ENCODE measurements at regions not wholly inside any gene's neighbourhood (a gene's known extent, or its start where the extent isn't known, plus 50 kb on each side); places are given as distances from the start of the nearest gene placed in this dataset.

DNA sequence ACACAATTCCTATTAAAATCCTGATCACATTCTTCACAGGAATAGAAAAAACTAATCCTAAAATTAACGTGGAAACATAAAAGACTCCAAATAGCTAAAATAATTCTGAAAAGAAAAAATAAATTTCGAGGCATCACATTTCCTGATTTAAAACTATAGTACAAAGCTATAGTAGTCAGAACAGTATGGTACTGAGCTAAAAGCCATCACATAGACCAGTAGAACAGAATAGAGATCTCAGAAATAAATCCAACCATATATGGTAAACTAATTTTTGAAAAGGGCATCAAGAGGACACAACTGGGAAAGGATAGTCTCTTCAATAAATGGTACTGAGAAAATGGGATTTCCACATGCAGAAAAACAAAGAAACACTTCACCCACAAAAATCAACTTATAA is 125.2 kb upstream of the DAAM1 start:
- no peak overlapping the region for H3K4me3 ChIP-seq (replicated peaks in 1 of 2; ENCODE audit: low read depth in 1 of 2, low read length in 2 of 2)
- no TSS peak for BruUV-seq (replicated peaks)
- H3K4me2 ChIP-seq (ENCODE audit: low read length): no peak overlapping the region
- intact Hi-C loops (cut with micrococcal nuclease): no loop called here
- no peaks in the 10 kb centered on the region for H3K4me1 ChIP-seq (ENCODE audit: control insufficient read depth in 1 of 2, insufficient read depth in 2 of 2, low read length in 2 of 2)
- no peaks in the 10 kb centered on the region for H3K27me3 ChIP-seq (ENCODE audit: insufficient read depth, low read length)
- TF ChIP-seq, protein P1, sequence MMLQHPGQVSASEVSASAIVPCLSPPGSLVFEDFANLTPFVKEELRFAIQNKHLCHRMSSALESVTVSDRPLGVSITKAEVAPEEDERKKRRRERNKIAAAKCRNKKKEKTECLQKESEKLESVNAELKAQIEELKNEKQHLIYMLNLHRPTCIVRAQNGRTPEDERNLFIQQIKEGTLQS (IDR thresholded peaks at IDR 0.05): no peak
- TF ChIP-seq CBX3 (IDR thresholded peaks at IDR 0.05; ENCODE audit: low read depth) (peak; percentile 39; the same call in 1 of the 2 replicates), TCF7L2 (IDR thresholded peaks at IDR 0.05; ENCODE audit: borderline replicate concordance, extremely low read depth, insufficient read depth, insufficient read length) (no peak), ZFX (IDR thresholded peaks at IDR 0.05) (no peak)
- no peaks in the 10 kb centered on the region for H3K36me3 ChIP-seq (ENCODE audit: control insufficient read depth in 1 of 2, insufficient read depth in 2 of 2, low read length in 2 of 2)
- H3K9me3 ChIP-seq (ENCODE audit: control insufficient read depth in 1 of 2, insufficient read depth in 1 of 2, low read depth in 1 of 2, low read length in 2 of 2): peaks cover 6 to 7% of the 10 kb centered on the region in 2 experiments; a peak in 1 of 4 replicates
- no peak overlapping the region for H2AFZ ChIP-seq (ENCODE audit: low read depth, low read length, poor library complexity, severe bottlenecking)
- ATAC-seq (no peak), DNase-seq (ENCODE audit: low read depth, low spot score) (no peak)
- H3K9me2 ChIP-seq (ENCODE audit: insufficient read depth): no peaks in the 10 kb centered on the region
- ChIA-PET CTCF (no interaction called here), POLR2A (no interaction called here), RAD21 (ENCODE audit: low non-redundant PET in 1 of 2, low total read pairs in 2 of 2, uncharacterized antibody in 2 of 2, unreplicated experiment in 2 of 2) (no interaction called here)
- H3K9ac ChIP-seq (ENCODE audit: low read length): no peak overlapping the region
- no peak overlapping the region for H3K27ac ChIP-seq (ENCODE audit: low read depth, low read length)
- H3K79me2 ChIP-seq (ENCODE audit: insufficient read depth, low read length): no peaks in the 10 kb centered on the region
- H4K20me1 ChIP-seq (ENCODE audit: insufficient read depth): no peaks in the 10 kb centered on the region

GRCh38 chr14:59067127-59067894 is 121.2 kb upstream of the DAAM1 start:
- DNase-seq (ENCODE audit: low read depth, low spot score) (no peak), ATAC-seq (no peak)
- ChIA-PET CTCF (no interaction called here), RAD21 (ENCODE audit: low non-redundant PET in 1 of 2, low total read pairs in 2 of 2, uncharacterized antibody in 2 of 2, unreplicated experiment in 2 of 2) (interaction anchor here in 1 of 2 experiments (0.6 kb wide), 1 partner anchor 54 kb away, joined by 4 read pairs; no protein-coding TSS in a partner anchor), POLR2A (no interaction called here)
- H3K79me2 ChIP-seq (ENCODE audit: insufficient read depth, low read length): no peaks in the 10 kb centered on the region
- H3K36me3 ChIP-seq (ENCODE audit: control insufficient read depth in 1 of 2, insufficient read depth in 2 of 2, low read length in 2 of 2): no peaks in the 10 kb centered on the region
- H3K4me3 ChIP-seq (replicated peaks in 1 of 2; ENCODE audit: low read depth in 1 of 2, low read length in 2 of 2): no peak overlapping the region
- H3K27ac ChIP-seq (ENCODE audit: low read depth, low read length): no peak overlapping the region
- H2AFZ ChIP-seq (ENCODE audit: low read depth, low read length, poor library complexity, severe bottlenecking): no peak overlapping the region
- no peaks in the 10 kb centered on the region for H3K27me3 ChIP-seq (ENCODE audit: insufficient read depth, low read length)
- no peaks in the 10 kb centered on the region for H4K20me1 ChIP-seq (ENCODE audit: insufficient read depth)
- no peak overlapping the region for H3K4me2 ChIP-seq (ENCODE audit: low read length)
- intact Hi-C loops (cut with micrococcal nuclease): no loop called here
- peaks cover 6 to 7% of the 10 kb centered on the region in 2 experiments; a peak in 1 of 4 replicates for H3K9me3 ChIP-seq (ENCODE audit: control insufficient read depth in 1 of 2, insufficient read depth in 1 of 2, low read depth in 1 of 2, low read length in 2 of 2)
- H3K9ac ChIP-seq (ENCODE audit: low read length): no peak overlapping the region
- H3K4me1 ChIP-seq (ENCODE audit: control insufficient read depth in 1 of 2, insufficient read depth in 2 of 2, low read length in 2 of 2): no peaks in the 10 kb centered on the region
- BruUV-seq (replicated peaks): no TSS peak
- H3K9me2 ChIP-seq (ENCODE audit: insufficient read depth): no peaks in the 10 kb centered on the region
- no peak for TF ChIP-seq ZNF274 (IDR thresholded peaks at IDR 0.05; ENCODE audit: low read depth, low read length)
- TF ChIP-seq, protein P2, sequence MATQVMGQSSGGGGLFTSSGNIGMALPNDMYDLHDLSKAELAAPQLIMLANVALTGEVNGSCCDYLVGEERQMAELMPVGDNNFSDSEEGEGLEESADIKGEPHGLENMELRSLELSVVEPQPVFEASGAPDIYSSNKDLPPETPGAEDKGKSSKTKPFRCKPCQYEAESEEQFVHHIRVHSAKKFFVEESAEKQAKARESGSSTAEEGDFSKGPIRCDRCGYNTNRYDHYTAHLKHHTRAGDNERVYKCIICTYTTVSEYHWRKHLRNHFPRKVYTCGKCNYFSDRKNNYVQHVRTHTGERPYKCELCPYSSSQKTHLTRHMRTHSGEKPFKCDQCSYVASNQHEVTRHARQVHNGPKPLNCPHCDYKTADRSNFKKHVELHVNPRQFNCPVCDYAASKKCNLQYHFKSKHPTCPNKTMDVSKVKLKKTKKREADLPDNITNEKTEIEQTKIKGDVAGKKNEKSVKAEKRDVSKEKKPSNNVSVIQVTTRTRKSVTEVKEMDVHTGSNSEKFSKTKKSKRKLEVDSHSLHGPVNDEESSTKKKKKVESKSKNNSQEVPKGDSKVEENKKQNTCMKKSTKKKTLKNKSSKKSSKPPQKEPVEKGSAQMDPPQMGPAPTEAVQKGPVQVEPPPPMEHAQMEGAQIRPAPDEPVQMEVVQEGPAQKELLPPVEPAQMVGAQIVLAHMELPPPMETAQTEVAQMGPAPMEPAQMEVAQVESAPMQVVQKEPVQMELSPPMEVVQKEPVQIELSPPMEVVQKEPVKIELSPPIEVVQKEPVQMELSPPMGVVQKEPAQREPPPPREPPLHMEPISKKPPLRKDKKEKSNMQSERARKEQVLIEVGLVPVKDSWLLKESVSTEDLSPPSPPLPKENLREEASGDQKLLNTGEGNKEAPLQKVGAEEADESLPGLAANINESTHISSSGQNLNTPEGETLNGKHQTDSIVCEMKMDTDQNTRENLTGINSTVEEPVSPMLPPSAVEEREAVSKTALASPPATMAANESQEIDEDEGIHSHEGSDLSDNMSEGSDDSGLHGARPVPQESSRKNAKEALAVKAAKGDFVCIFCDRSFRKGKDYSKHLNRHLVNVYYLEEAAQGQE (IDR thresholded peaks at IDR 0.05; ENCODE audit: low read depth): no peak
- no peak for TF ChIP-seq EZH2 (IDR thresholded peaks at IDR 0.05)
- TF ChIP-seq, protein P3, sequence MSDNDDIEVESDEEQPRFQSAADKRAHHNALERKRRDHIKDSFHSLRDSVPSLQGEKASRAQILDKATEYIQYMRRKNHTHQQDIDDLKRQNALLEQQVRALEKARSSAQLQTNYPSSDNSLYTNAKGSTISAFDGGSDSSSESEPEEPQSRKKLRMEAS (IDR thresholded peaks at IDR 0.05): no peak
- TF ChIP-seq CTCF (IDR thresholded peaks at IDR 0.05 in 2 of 3, conservative IDR thresholded peaks at IDR 0.05 in 1 of 3; ENCODE audit: borderline replicate concordance in 1 of 3, insufficient read depth in 1 of 3, low read depth in 2 of 3, low read length in 2 of 3): no peak
- no peak for TF ChIP-seq TCF7L2 (IDR thresholded peaks at IDR 0.05; ENCODE audit: borderline replicate concordance, extremely low read depth, insufficient read depth, insufficient read length)
- no peak for TF ChIP-seq JUND (IDR thresholded peaks at IDR 0.05)
- no peak for TF ChIP-seq ZFX (IDR thresholded peaks at IDR 0.05)
- TF ChIP-seq POLR2A (IDR thresholded peaks at IDR 0.05; ENCODE audit: borderline replicate concordance, extremely low read depth, insufficient read depth, insufficient read length): no peak
- TF ChIP-seq SRF (IDR thresholded peaks at IDR 0.05; ENCODE audit: low read depth): no peak
- no peak for TF ChIP-seq FOSL1 (IDR thresholded peaks at IDR 0.05; ENCODE audit: low read depth)
- TF ChIP-seq POLR2AphosphoS5 (IDR thresholded peaks at IDR 0.05; ENCODE audit: low read depth, low read length): no peak
